ENCODE measurements at regions not wholly inside any gene's neighbourhood (a gene's known extent, or its start where the extent isn't known, plus 50 kb on each side); places are given as distances from the start of the nearest gene placed in this dataset.
A peak's percentile ranks its signal among the peaks of the same experiment; 100 is the strongest.

DNA sequence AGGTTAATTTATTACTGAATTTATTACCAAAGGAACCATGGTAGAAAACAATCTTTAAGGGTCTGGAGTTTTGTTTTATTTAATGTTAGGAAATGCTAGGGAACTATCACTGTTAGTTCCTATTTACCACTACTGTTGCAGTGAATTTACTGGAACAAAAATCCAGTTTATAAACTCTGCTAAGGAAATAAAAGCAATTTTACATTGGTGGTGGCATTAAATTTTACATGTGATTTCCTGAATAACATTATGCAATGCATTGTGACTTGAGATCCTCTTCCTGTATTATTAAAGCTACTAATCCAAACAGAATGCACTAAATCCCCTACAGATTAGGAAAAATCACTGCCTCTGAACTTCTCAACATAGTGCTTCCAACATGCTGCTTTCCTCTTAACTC is 599.5 kb upstream of the PTGER4 start:
- no peak overlapping the region for H3K27ac ChIP-seq (ENCODE audit: control insufficient read depth, insufficient read depth, low read length)
- dilution Hi-C loops (cut with MboI; ENCODE audit: extremely low pct_ligation_motif_present, low sequenced_read_pairs) = no loop called here
- DNase-seq (ENCODE audit: low read depth, low spot score) = no peak
- H3K79me2 ChIP-seq (ENCODE audit: control insufficient read depth, insufficient read depth, low read length) = no peaks in the 10 kb centered on the region
- H3K9ac ChIP-seq (ENCODE audit: control insufficient read depth, extremely low read depth, insufficient read depth, low read length) = no peak overlapping the region
- no peak overlapping the region for H3K4me3 ChIP-seq (ENCODE audit: control insufficient read depth in 2 of 3, extremely low read depth in 1 of 3, insufficient read depth in 2 of 3, low read depth in 1 of 3, low read length in 3 of 3)
- no peaks in the 10 kb centered on the region for H3K4me1 ChIP-seq (ENCODE audit: control insufficient read depth, extremely low read depth, insufficient read depth, low read length)
- no peak overlapping the region for H3K4me2 ChIP-seq (ENCODE audit: control insufficient read depth, extremely low read depth, insufficient read depth, low read depth, low read length)
- TF ChIP-seq EZH2 (IDR thresholded peaks at IDR 0.05; ENCODE audit: low read length) = no peak
- TF ChIP-seq, protein P1, sequence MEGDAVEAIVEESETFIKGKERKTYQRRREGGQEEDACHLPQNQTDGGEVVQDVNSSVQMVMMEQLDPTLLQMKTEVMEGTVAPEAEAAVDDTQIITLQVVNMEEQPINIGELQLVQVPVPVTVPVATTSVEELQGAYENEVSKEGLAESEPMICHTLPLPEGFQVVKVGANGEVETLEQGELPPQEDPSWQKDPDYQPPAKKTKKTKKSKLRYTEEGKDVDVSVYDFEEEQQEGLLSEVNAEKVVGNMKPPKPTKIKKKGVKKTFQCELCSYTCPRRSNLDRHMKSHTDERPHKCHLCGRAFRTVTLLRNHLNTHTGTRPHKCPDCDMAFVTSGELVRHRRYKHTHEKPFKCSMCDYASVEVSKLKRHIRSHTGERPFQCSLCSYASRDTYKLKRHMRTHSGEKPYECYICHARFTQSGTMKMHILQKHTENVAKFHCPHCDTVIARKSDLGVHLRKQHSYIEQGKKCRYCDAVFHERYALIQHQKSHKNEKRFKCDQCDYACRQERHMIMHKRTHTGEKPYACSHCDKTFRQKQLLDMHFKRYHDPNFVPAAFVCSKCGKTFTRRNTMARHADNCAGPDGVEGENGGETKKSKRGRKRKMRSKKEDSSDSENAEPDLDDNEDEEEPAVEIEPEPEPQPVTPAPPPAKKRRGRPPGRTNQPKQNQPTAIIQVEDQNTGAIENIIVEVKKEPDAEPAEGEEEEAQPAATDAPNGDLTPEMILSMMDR (optimal IDR thresholded peaks at IDR 0.05 in 1 of 3, IDR thresholded peaks at IDR 0.05 in 1 of 3, conservative IDR thresholded peaks at IDR 0.05 in 1 of 3; ENCODE audit: extremely low read depth in 1 of 3, insufficient read depth in 2 of 3, low read length in 3 of 3) = no peak
- no peaks in the 10 kb centered on the region for H3K36me3 ChIP-seq (ENCODE audit: control insufficient read depth in 2 of 2, extremely low read depth in 1 of 2, insufficient read depth in 2 of 2, low read length in 2 of 2)
- no peaks in the 10 kb centered on the region for H3K27me3 ChIP-seq (ENCODE audit: control insufficient read depth, extremely low read depth, insufficient read depth, low read length)
- no peaks in the 10 kb centered on the region for H3K9me1 ChIP-seq (ENCODE audit: control insufficient read depth, extremely low read depth, insufficient read depth, low read length)
- H2AFZ ChIP-seq (ENCODE audit: control insufficient read depth, low read length) = no peak overlapping the region
- H3K9me3 ChIP-seq (ENCODE audit: control insufficient read depth, low read depth, low read length) = no peaks in the 10 kb centered on the region
- FAIRE-seq = no peak
- no peaks in the 10 kb centered on the region for H4K20me1 ChIP-seq (ENCODE audit: control insufficient read depth, extremely low read depth, insufficient read depth, low read length)

GRCh38 chr5:40078898-40079575 is 600.7 kb upstream of the PTGER4 start:
- no peak overlapping the region for H3K27ac ChIP-seq (ENCODE audit: control insufficient read depth, insufficient read depth, low read length)
- no peak overlapping the region for H2AFZ ChIP-seq (ENCODE audit: control insufficient read depth, low read length)
- dilution Hi-C loops (cut with MboI; ENCODE audit: extremely low pct_ligation_motif_present, low sequenced_read_pairs) = no loop called here
- DNase-seq (ENCODE audit: low read depth, low spot score) (no peak), FAIRE-seq (peak; percentile 13)
- H3K9me1 ChIP-seq (ENCODE audit: control insufficient read depth, extremely low read depth, insufficient read depth, low read length) = no peaks in the 10 kb centered on the region
- no peak overlapping the region for H3K4me2 ChIP-seq (ENCODE audit: control insufficient read depth, extremely low read depth, insufficient read depth, low read depth, low read length)
- H3K27me3 ChIP-seq (ENCODE audit: control insufficient read depth, extremely low read depth, insufficient read depth, low read length) = no peaks in the 10 kb centered on the region
- H3K4me3 ChIP-seq (ENCODE audit: control insufficient read depth in 2 of 3, extremely low read depth in 1 of 3, insufficient read depth in 2 of 3, low read depth in 1 of 3, low read length in 3 of 3) = no peak overlapping the region
- H3K4me1 ChIP-seq (ENCODE audit: control insufficient read depth, extremely low read depth, insufficient read depth, low read length) = no peaks in the 10 kb centered on the region
- no peaks in the 10 kb centered on the region for H3K9me3 ChIP-seq (ENCODE audit: control insufficient read depth, low read depth, low read length)
- no peaks in the 10 kb centered on the region for H4K20me1 ChIP-seq (ENCODE audit: control insufficient read depth, extremely low read depth, insufficient read depth, low read length)
- H3K79me2 ChIP-seq (ENCODE audit: control insufficient read depth, insufficient read depth, low read length) = no peaks in the 10 kb centered on the region
- H3K36me3 ChIP-seq (ENCODE audit: control insufficient read depth in 2 of 2, extremely low read depth in 1 of 2, insufficient read depth in 2 of 2, low read length in 2 of 2) = no peaks in the 10 kb centered on the region
- TF ChIP-seq EZH2 (IDR thresholded peaks at IDR 0.05; ENCODE audit: low read length) = no peak
- TF ChIP-seq, protein P1 (optimal IDR thresholded peaks at IDR 0.05 in 1 of 3, IDR thresholded peaks at IDR 0.05 in 1 of 3, conservative IDR thresholded peaks at IDR 0.05 in 1 of 3; ENCODE audit: extremely low read depth in 1 of 3, insufficient read depth in 2 of 3, low read length in 3 of 3) = no peak
- no peak overlapping the region for H3K9ac ChIP-seq (ENCODE audit: control insufficient read depth, extremely low read depth, insufficient read depth, low read length)
